22Rv1 (cell line): ENCODE measurements at regions not wholly inside any gene's neighbourhood (a gene's known extent, or its start where the extent isn't known, plus 50 kb on each side); places are given as distances from the start of the nearest gene placed in this dataset.

Source experiments
- CTCF ChIP-seq: fragments of 450-650 bp; IDR thresholded peaks from 2 replicates; pipeline ENCODE4 v1.5.1; 2017; ENCODE audit warnings: mild to moderate bottlenecking
- ZFX ChIP-seq: fragments of 450-650 bp; IDR thresholded peaks from 2 replicates; pipeline ENCODE4 v1.6.1; 2017; ENCODE audit warnings: antibody characterized with exemption, borderline replicate concordance

- TF ChIP-seq CTCF (no peak), ZFX (no peak)
Observed at GRCh38 chr14:28536889-28537288, 229.7 kb upstream of the FOXG1 start.
